H1 (cell line): ENCODE measurements at regions not wholly inside any gene's neighbourhood (a gene's known extent, or its start where the extent isn't known, plus 50 kb on each side); places are given as distances from the start of the nearest gene placed in this dataset.

Experiments
- CTCF ChIA-PET: fragments of 300-600 bp; sonication (Branson Sonifier 250); formaldehyde crosslinking; loops from one replicate; lab custom pipeline; 2021; ENCODE audit not compliant: partially characterized antibody; lab: Charles Lee
- POLR2A ChIA-PET: fragments of 300-600 bp; sonication (Branson Sonifier 250); formaldehyde crosslinking; loops from one replicate; lab custom pipeline; 2021; ENCODE audit warnings: inconsistent platforms; ENCODE audit not compliant: partially characterized antibody; lab: Charles Lee
- DNase-seq, 2 experiments: peaks; one replicate each; pipeline versions ENCODE4 v3.0.0 to v3.0.0-alpha.2; 2010 to 2022; ENCODE audit warnings: low spot score in 2 of 2, low read depth in 1 of 2, mixed read lengths in 1 of 2
- FAIRE-seq: peaks from 2 replicates; lab custom pipeline; 2011; peaks lifted over from hg19 to GRCh38; lab: Jason Lieb, UNC
- H2AFZ ChIP-seq: 2 replicates; pipeline ENCODE4 v1.8.1; 2012; ENCODE audit warnings: low read length, inconsistent platforms
- H2AK5ac ChIP-seq: 2 replicates; pipeline ENCODE4 v1.6.1; 2013; ENCODE audit warnings: low read depth, low read length
- H2BK120ac ChIP-seq: replicated peaks from 2 replicates; pipeline ENCODE3; 2013; ENCODE audit warnings: low read depth, low read length, inconsistent platforms
- H2BK12ac ChIP-seq: 2 replicates; pipeline ENCODE4 v1.6.1; 2013; ENCODE audit warnings: low read depth, low read length
- H2BK15ac ChIP-seq: 2 replicates; pipeline ENCODE4 v1.6.1; 2013; ENCODE audit warnings: low read length
- H2BK20ac ChIP-seq: 2 replicates; pipeline ENCODE4 v1.6.1; 2013; ENCODE audit warnings: low read length
- H2BK5ac ChIP-seq: 2 replicates; pipeline ENCODE4 v1.6.1; 2013; ENCODE audit warnings: low read depth, low read length
- H3K14ac ChIP-seq: 2 replicates; pipeline ENCODE4 v1.6.1; 2013; ENCODE audit warnings: inconsistent platforms; ENCODE audit not compliant: insufficient read length
- H3K18ac ChIP-seq: 2 replicates; pipeline ENCODE4 v1.6.1; 2013; ENCODE audit warnings: low read length; ENCODE audit errors: extremely low read depth
- H3K23ac ChIP-seq: 2 replicates; pipeline ENCODE4 v1.6.1; 2013; ENCODE audit warnings: inconsistent platforms; ENCODE audit not compliant: insufficient read length
- H3K23me2 ChIP-seq: 2 replicates; pipeline ENCODE4 v1.6.1; 2013; ENCODE audit warnings: low read depth, low read length
- H3K27ac ChIP-seq: 2 replicates; pipeline ENCODE4 v1.6.1; 2011; ENCODE audit warnings: low read depth, low read length, inconsistent platforms
- H3K27me3 ChIP-seq, 4 experiments: replicated peaks in 1 of 4; 1 replicate in 1 of 4; 2 replicates in 3 of 4; pipeline versions ENCODE4 v1.6.1 to v1.8.1; 2011 to 2013; ENCODE audit warnings: low read length in 3 of 4, mild to moderate bottlenecking in 3 of 4, inconsistent platforms in 2 of 4, mixed read lengths in 2 of 4, moderate library complexity in 1 of 4; ENCODE audit not compliant: control insufficient read depth in 3 of 4, insufficient read depth in 3 of 4; ENCODE audit errors: extremely low read depth in 1 of 4
- H3K36me3 ChIP-seq, 4 experiments: 2 replicates each; pipeline versions ENCODE4 v1.6.1 to v1.8.1; 2011 to 2013; ENCODE audit warnings: mild to moderate bottlenecking in 4 of 4, low read length in 3 of 4, moderate library complexity in 2 of 4, control low read depth in 1 of 4, inconsistent platforms in 1 of 4; ENCODE audit not compliant: insufficient read depth in 4 of 4, control insufficient read depth in 2 of 4
- H3K4ac ChIP-seq: replicated peaks from 2 replicates; pipeline ENCODE3; 2013; ENCODE audit warnings: low read length, low read depth, mixed read lengths, inconsistent platforms; ENCODE audit not compliant: insufficient read length
- H3K4me1 ChIP-seq, 4 experiments: replicated peaks in 1 of 4; 1 replicate in 1 of 4; 2 replicates in 3 of 4; pipeline versions ENCODE4 v1.6.1 to v1.8.1; 2011 to 2013; ENCODE audit warnings: low read length in 3 of 4, inconsistent platforms in 2 of 4, mixed read lengths in 1 of 4; ENCODE audit not compliant: insufficient read depth in 4 of 4, control insufficient read depth in 3 of 4
- H3K4me2 ChIP-seq, 2 experiments: 2 replicates each; pipeline versions ENCODE4 v1.6.1 to v1.8.1; 2011 to 2013; ENCODE audit warnings: low read depth in 2 of 2, low read length in 2 of 2, control low read depth in 1 of 2, inconsistent platforms in 1 of 2, mild to moderate bottlenecking in 1 of 2; ENCODE audit not compliant: insufficient read depth in 1 of 2
- H3K4me3 ChIP-seq, 4 experiments: fragments of 200-600, 300-600 bp in 1 of 4; sonication (generic), shearing (Covaris generic), sonication (Bioruptor Twin) in 1 of 4; 2 replicates each; pipeline versions ENCODE4 v1.5.1 to v1.8.1; 2011 to 2016; ENCODE audit warnings: low read length in 4 of 4, low read depth in 3 of 4, control low read depth in 2 of 4, inconsistent platforms in 2 of 4, mild to moderate bottlenecking in 2 of 4, mixed read lengths in 1 of 4, moderate library complexity in 1 of 4; ENCODE audit not compliant: insufficient read depth in 2 of 4; ENCODE audit errors: extremely low read depth in 1 of 4
- H3K56ac ChIP-seq: replicated peaks from 2 replicates; pipeline ENCODE3; 2013; ENCODE audit warnings: low read depth, mild to moderate bottlenecking, mixed read lengths, low read length, inconsistent platforms; ENCODE audit not compliant: insufficient read length
- H3K79me1 ChIP-seq: 2 replicates; pipeline ENCODE4 v1.6.1; 2013; ENCODE audit warnings: low read depth, low read length, control low read depth
- H3K79me2 ChIP-seq, 2 experiments: 2 replicates each; pipeline versions ENCODE4 v1.6.1 to v1.8.1; 2012 to 2013; ENCODE audit warnings: low read length in 2 of 2, mild to moderate bottlenecking in 2 of 2, inconsistent platforms in 1 of 2; ENCODE audit not compliant: insufficient read depth in 2 of 2, control insufficient read depth in 1 of 2
- H3K9ac ChIP-seq, 4 experiments: replicated peaks in 1 of 4; 1 replicate in 1 of 4; 2 replicates in 3 of 4; pipeline versions ENCODE4 v1.6.1 to v1.8.1; 2011 to 2013; ENCODE audit warnings: low read depth in 3 of 4, low read length in 3 of 4, control low read depth in 2 of 4, mild to moderate bottlenecking in 2 of 4, moderate library complexity in 2 of 4, inconsistent platforms in 1 of 4; ENCODE audit errors: extremely low read depth in 1 of 4
- H3K9me3 ChIP-seq, 2 experiments: 2 replicates each; pipeline versions ENCODE4 v1.6.1 to v1.8.1; 2012 to 2013; ENCODE audit warnings: mild to moderate bottlenecking in 2 of 2, moderate library complexity in 2 of 2, control low read depth in 1 of 2, inconsistent platforms in 1 of 2, low read depth in 1 of 2, low read length in 1 of 2, mixed read lengths in 1 of 2; ENCODE audit not compliant: insufficient read depth in 2 of 2
- H4K20me1 ChIP-seq, 2 experiments: replicated peaks in 1 of 2; 2 replicates each; pipeline versions ENCODE3 to v1.8.1; 2011 to 2013; ENCODE audit warnings: inconsistent platforms in 2 of 2, low read length in 2 of 2, mild to moderate bottlenecking in 1 of 2; ENCODE audit not compliant: insufficient read depth in 2 of 2, control insufficient read depth in 1 of 2
- H4K5ac ChIP-seq: 2 replicates; pipeline ENCODE4 v1.6.1; 2013; ENCODE audit warnings: low read length, low read depth, mixed read lengths, inconsistent platforms; ENCODE audit not compliant: insufficient read length
- H4K8ac ChIP-seq: 2 replicates; pipeline ENCODE4 v1.8.0; 2013; ENCODE audit warnings: mild to moderate bottlenecking, moderate library complexity, low read length, inconsistent platforms; ENCODE audit not compliant: insufficient read depth; ENCODE audit errors: extremely low read depth
- H4K91ac ChIP-seq: replicated peaks from 2 replicates; pipeline ENCODE3; 2013; ENCODE audit warnings: low read length, mixed read lengths, inconsistent platforms; ENCODE audit not compliant: insufficient read length
- BACH1 ChIP-seq: IDR thresholded peaks from 2 replicates; pipeline ENCODE4 v1.6.1; 2012; ENCODE audit warnings: low read length, improper control_type of control experiment
- CBX5 ChIP-seq: fragments of 300-800, 300-1000 bp; sonication (generic); IDR thresholded peaks from 2 replicates; pipeline ENCODE4 v1.7.1; 2016; ENCODE audit warnings: antibody characterized with exemption, low read length, low read depth
- CBX8 ChIP-seq: fragments of 300-800, 300-1000 bp; sonication (generic); IDR thresholded peaks from 2 replicates; pipeline ENCODE4 v1.7.1; 2016; ENCODE audit warnings: low read depth, low read length, borderline replicate concordance
- E2F6 ChIP-seq: IDR thresholded peaks from 2 replicates; pipeline ENCODE4 v1.6.1; 2012; ENCODE audit warnings: inconsistent platforms
- GABPA ChIP-seq: IDR thresholded peaks from 2 replicates; pipeline ENCODE4 v1.6.1; 2011; ENCODE audit warnings: mild to moderate bottlenecking, low read length, moderate library complexity, borderline replicate concordance; ENCODE audit not compliant: insufficient read depth
- JUND ChIP-seq: IDR thresholded peaks from 2 replicates; pipeline ENCODE4 v1.6.1; 2011; ENCODE audit warnings: mild to moderate bottlenecking, improper control_type of control experiment, low read length
- KDM4A ChIP-seq: IDR thresholded peaks from one replicate; pipeline ENCODE4 v1.7.1; 2012; ENCODE audit warnings: low read depth, mild to moderate bottlenecking, moderate library complexity, low read length, inconsistent platforms; ENCODE audit not compliant: severe bottlenecking
- POU5F1 ChIP-seq: IDR thresholded peaks from 2 replicates; pipeline ENCODE4 v1.6.1; 2011; ENCODE audit warnings: low read depth, mild to moderate bottlenecking, low read length, moderate library complexity
- RFX5 ChIP-seq: IDR thresholded peaks from 2 replicates; pipeline ENCODE4 v1.6.1; 2011; ENCODE audit warnings: low read depth, low read length, improper control_type of control experiment, borderline replicate concordance
- SP1 ChIP-seq: IDR thresholded peaks from 2 replicates; pipeline ENCODE4 v1.6.1; 2011; ENCODE audit warnings: low read depth, low read length
- WGBS, 2 experiments: shearing (Covaris generic) in 1 of 2; methylation state at CpG; one replicate each; pipeline versions ENCODE4 v1.1.6 to v1.1.7; 2013 to 2015; ENCODE audit warnings: low lambda C conversion rate in 2 of 2, mixed read lengths in 2 of 2, inconsistent platforms in 1 of 2, low coverage in 1 of 2, missing lambda C conversion rate in 1 of 2; ENCODE audit not compliant: insufficient replicate concordance in 2 of 2, insufficient coverage in 1 of 2, insufficient read length in 1 of 2; ENCODE audit errors: extremely low coverage in 1 of 2, missing lambda C conversion rate in 1 of 2; 5-methylcytosine and 5-hydroxymethylcytosine counted together
- TF ChIP-seq, protein P1 (sequence below): IDR thresholded peaks from 2 replicates; pipeline ENCODE4 v1.6.1; 2012; ENCODE audit warnings: low read length, inconsistent platforms

DNA sequence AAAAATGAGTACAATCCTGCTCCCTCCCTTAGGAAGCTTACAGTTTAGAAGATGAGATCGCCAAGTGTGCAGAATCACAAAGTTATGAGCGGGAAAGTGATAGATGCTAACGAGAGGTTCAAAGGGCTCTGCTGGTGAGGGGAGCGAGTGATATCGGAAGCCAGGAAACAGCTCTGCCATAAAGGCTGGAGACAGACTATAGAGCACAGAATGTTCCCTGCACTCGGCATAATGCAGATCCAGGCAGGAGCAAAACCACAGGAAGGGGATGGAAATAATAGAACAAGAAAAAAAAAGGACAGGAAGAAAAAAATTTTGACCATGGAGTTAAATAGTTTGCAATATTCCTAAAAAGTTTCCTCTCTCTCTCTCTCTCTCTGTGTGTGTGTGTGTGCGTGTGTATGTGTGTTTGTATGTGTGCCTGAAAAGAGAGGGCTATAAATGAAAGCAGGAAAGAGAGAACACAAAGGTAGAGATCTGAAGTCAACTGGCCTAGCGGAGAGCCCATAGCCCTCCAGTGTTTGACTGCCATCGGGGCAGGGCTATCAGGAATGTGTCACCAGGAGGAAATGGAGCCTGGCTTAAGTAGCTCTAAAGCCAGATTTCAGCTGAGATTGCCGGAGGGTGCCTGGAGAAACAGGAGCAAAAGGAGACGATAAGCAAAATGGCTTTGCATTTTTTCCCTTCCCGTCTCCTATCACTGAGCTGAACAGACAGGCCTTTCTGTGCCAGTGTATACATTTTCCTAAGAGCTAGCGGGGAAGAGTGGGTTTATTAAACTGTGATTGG is 175.8 kb upstream of the LYZL1 start:
- FAIRE-seq (no peak), DNase-seq (no peak)
- Histone ChIP-seq H3K27me3 (no peaks in the 10 kb centered on the region), H3K23me2 (no peaks in the 10 kb centered on the region), H3K36me3 (peaks cover 0 to 3% (median 0%) of the 10 kb centered on the region in 4 experiments; a peak in 2 of 8 replicates), H3K9ac (no peak overlapping the region), H3K56ac (no peak overlapping the region), H2BK120ac (no peak overlapping the region), H4K20me1 (no peaks in the 10 kb centered on the region), H2AK5ac (no peak overlapping the region), H3K79me2 (no peaks in the 10 kb centered on the region), H3K14ac (no peak overlapping the region), H4K5ac (no peak overlapping the region), H4K8ac (no peak overlapping the region), H2BK20ac (no peak overlapping the region), H2BK5ac (no peak overlapping the region), H3K4me3 (no peak overlapping the region), H2BK12ac (no peak overlapping the region), H3K4me1 (no peaks in the 10 kb centered on the region), H3K79me1 (no peaks in the 10 kb centered on the region), H3K23ac (no peak overlapping the region), H3K18ac (no peak overlapping the region), H2BK15ac (no peak overlapping the region), H3K4ac (no peak overlapping the region), H2AFZ (0 out of 2 replicates have a peak overlapping the region, but pooled peaks have one; percentile 60), H4K91ac (no peak overlapping the region), H3K4me2 (no peak overlapping the region), H3K27ac (no peak overlapping the region), H3K9me3 (peaks cover 10% of the 10 kb centered on the region in 2 experiments; a peak in 2 of 4 replicates)
- WGBS, 2 experiments, result 85% methylated on average over 12 of the region's 13 CpGs; no CpG with 5 or more reads in 1 of the 2 experiments
- ChIA-PET CTCF (interaction anchor here (0.7 to 1.8 kb wide), 4 partner anchors 10 to 580 kb away, joined by 3 to 4 read pairs (median 3); no protein-coding TSS in a partner anchor), POLR2A (no interaction called here)
- TF ChIP-seq CBX8, result no peak
- TF ChIP-seq BACH1, result no peak
- TF ChIP-seq JUND, result no peak
- TF ChIP-seq GABPA, result no peak
- TF ChIP-seq POU5F1, result no peak
- no peak for TF ChIP-seq CBX5
- TF ChIP-seq E2F6, result no peak
- no peak for TF ChIP-seq RFX5
- no peak for TF ChIP-seq KDM4A
- no peak for TF ChIP-seq SP1
- TF ChIP-seq, protein P1, sequence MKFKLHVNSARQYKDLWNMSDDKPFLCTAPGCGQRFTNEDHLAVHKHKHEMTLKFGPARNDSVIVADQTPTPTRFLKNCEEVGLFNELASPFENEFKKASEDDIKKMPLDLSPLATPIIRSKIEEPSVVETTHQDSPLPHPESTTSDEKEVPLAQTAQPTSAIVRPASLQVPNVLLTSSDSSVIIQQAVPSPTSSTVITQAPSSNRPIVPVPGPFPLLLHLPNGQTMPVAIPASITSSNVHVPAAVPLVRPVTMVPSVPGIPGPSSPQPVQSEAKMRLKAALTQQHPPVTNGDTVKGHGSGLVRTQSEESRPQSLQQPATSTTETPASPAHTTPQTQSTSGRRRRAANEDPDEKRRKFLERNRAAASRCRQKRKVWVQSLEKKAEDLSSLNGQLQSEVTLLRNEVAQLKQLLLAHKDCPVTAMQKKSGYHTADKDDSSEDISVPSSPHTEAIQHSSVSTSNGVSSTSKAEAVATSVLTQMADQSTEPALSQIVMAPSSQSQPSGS, result no peak
